AG04450 (cell line): ENCODE measurements at regions not wholly inside any gene's neighbourhood (a gene's known extent, or its start where the extent isn't known, plus 50 kb on each side); places are given as distances from the start of the nearest gene placed in this dataset.

Source experiments
- CTCF ChIA-PET: fragments of 300-600, 350-600 bp; formaldehyde crosslinking; extraction: SDS; loops from one replicate; lab custom pipeline; 2022; ENCODE audit warnings: antibody characterized with exemption, inconsistent platforms; lab: Charles Lee
- POLR2A ChIA-PET: fragments of 350-600 bp; formaldehyde crosslinking; extraction: SDS; loops from one replicate; lab custom pipeline; 2021; ENCODE audit warnings: antibody characterized with exemption, inconsistent platforms; lab: Yijun Ruan, JAX
- DNase-seq: peaks from one replicate; pipeline ENCODE4 v3.0.0-alpha.2; 2011; ENCODE audit warnings: low read depth, low spot score
- H3K27ac ChIP-seq: one replicate; pipeline ENCODE4 v1.5.1; 2012; ENCODE audit warnings: low read depth, low read length, control low read depth
- H3K27me3 ChIP-seq: one replicate; pipeline ENCODE4 v1.6.0; 2012; ENCODE audit warnings: low read length; ENCODE audit not compliant: control insufficient read depth, insufficient read depth
- H3K4me3 ChIP-seq: 2 replicates; pipeline ENCODE4 v1.5.1; 2011; ENCODE audit warnings: mild to moderate bottlenecking, low read depth, low read length, control low read depth
- H3K9me3 ChIP-seq: 2 replicates; pipeline ENCODE4 v1.5.1; 2012; ENCODE audit warnings: low read length; ENCODE audit not compliant: control insufficient read depth, insufficient read depth
- TF ChIP-seq, protein P1 (sequence below): IDR thresholded peaks from 2 replicates; pipeline ENCODE4 v1.5.1; 2011; ENCODE audit warnings: low read depth, low read length, control low read depth, inconsistent platforms

DNA sequence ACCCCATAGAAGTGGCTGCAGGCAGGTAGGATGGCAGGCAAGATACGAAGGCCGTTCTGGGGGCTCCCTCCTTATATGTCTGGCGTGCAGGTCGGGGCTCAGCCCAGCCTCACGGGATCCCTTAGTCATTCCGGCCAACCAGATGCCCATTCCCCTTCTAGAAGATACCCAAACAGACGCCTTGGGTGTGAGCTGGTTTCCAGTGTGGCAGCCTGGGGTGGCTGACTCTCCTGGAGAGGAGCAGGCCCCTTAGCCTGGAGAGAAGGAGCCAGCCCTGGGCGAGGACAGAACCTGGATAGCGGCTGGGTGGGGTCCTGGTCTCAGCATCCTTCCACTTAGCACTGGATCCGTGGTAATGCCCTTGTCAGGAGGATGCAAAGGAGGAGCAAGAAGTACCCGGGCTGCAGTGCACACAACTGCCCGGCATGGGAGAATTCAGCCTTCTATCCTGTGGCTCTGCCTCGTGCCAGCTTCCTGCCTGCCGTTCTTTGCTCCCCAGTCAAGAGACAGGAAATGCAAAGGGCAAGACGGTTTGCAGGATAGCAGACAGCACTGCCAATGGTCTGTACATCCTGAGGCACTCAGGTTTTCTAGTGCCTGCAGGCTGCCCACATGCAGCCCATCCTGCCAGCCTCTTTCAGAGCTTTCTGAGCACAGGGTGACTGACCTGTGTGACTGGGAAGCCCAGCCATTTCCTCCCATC lies 56.7 kb upstream of the WASF3 start:
- TF ChIP-seq, protein P1, sequence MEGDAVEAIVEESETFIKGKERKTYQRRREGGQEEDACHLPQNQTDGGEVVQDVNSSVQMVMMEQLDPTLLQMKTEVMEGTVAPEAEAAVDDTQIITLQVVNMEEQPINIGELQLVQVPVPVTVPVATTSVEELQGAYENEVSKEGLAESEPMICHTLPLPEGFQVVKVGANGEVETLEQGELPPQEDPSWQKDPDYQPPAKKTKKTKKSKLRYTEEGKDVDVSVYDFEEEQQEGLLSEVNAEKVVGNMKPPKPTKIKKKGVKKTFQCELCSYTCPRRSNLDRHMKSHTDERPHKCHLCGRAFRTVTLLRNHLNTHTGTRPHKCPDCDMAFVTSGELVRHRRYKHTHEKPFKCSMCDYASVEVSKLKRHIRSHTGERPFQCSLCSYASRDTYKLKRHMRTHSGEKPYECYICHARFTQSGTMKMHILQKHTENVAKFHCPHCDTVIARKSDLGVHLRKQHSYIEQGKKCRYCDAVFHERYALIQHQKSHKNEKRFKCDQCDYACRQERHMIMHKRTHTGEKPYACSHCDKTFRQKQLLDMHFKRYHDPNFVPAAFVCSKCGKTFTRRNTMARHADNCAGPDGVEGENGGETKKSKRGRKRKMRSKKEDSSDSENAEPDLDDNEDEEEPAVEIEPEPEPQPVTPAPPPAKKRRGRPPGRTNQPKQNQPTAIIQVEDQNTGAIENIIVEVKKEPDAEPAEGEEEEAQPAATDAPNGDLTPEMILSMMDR = no peak
- no peak for DNase-seq
- no peaks in the 10 kb centered on the region; the same call in 1 of the 2 replicates for H3K9me3 ChIP-seq
- no peak overlapping the region for H3K27ac ChIP-seq
- ChIA-PET POLR2A (no interaction called here), CTCF (interaction anchor here (1.1 to 3.2 kb wide), 2 partner anchors 18 to 316 kb away, joined by 3 to 26 read pairs; no protein-coding TSS in a partner anchor)
- no peak overlapping the region for H3K4me3 ChIP-seq
- H3K27me3 ChIP-seq = peaks cover 2% of the 10 kb centered on the region

DNA sequence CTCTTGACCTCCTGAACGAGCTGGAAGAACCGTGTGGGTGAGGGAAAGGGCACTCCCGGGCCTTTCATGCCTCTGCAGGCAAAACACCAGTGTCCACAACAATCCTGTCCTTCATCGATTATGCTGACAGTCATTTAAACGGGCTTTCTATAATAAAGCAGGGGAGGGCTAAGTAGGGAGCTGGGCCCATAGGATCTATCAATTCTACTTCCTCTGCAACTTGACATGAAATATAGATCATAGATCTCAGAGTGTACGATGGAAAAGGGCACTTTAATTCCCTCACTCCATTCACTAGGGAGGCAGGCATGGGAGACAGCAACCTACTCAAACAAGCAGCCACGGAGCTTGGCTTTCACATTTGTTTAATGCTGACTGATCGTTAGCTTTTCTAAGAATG lies 55.8 kb upstream of the WASF3 start:
- no peak overlapping the region for H3K4me3 ChIP-seq
- H3K9me3 ChIP-seq = no peaks in the 10 kb centered on the region; the same call in none of the 2 replicates
- no peak for DNase-seq
- H3K27ac ChIP-seq = no peak overlapping the region
- ChIA-PET CTCF (interaction anchor here (0.7 to 3.2 kb wide), 6 partner anchors 19 to 317 kb away, joined by 3 to 26 read pairs (median 3); no protein-coding TSS in a partner anchor), POLR2A (no interaction called here)
- no peaks in the 10 kb centered on the region for H3K27me3 ChIP-seq
- TF ChIP-seq, protein P1 = no peak

DNA sequence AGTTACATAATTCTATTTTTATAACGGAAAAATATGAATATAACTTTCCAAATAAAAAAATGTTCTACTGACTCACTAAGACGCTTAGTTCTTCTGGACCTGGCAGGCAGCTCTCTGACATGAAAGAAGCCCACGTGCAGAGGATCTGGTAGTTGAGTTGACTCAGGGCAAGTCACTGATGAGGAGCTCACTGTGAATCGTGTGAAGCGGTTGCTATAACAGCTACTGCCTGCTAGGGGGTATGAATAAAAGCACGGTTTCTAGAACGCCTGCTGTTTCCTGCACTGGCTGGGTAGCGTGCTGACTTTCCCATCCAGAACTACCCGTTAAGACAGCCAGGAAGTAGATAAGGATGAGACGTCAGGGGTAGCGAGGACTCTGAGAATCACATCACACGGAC lies 54.7 kb upstream of the WASF3 start:
- H3K9me3 ChIP-seq = no peaks in the 10 kb centered on the region; the same call in none of the 2 replicates
- TF ChIP-seq, protein P1 = peak; percentile 44
- H3K27ac ChIP-seq = no peak overlapping the region
- CTCF ChIA-PET = interaction anchor here (0.7 to 3.2 kb wide), 5 partner anchors 15 to 318 kb away, joined by 3 to 26 read pairs (median 4); no protein-coding TSS in a partner anchor
- no peaks in the 10 kb centered on the region for H3K27me3 ChIP-seq
- H3K4me3 ChIP-seq = no peak overlapping the region
- DNase-seq = peak; percentile 24
- POLR2A ChIA-PET = interaction anchor here (0.6 to 0.7 kb wide), 2 partner anchors 212 to 316 kb away, joined by 4 to 8 read pairs; no protein-coding TSS in a partner anchor

DNA sequence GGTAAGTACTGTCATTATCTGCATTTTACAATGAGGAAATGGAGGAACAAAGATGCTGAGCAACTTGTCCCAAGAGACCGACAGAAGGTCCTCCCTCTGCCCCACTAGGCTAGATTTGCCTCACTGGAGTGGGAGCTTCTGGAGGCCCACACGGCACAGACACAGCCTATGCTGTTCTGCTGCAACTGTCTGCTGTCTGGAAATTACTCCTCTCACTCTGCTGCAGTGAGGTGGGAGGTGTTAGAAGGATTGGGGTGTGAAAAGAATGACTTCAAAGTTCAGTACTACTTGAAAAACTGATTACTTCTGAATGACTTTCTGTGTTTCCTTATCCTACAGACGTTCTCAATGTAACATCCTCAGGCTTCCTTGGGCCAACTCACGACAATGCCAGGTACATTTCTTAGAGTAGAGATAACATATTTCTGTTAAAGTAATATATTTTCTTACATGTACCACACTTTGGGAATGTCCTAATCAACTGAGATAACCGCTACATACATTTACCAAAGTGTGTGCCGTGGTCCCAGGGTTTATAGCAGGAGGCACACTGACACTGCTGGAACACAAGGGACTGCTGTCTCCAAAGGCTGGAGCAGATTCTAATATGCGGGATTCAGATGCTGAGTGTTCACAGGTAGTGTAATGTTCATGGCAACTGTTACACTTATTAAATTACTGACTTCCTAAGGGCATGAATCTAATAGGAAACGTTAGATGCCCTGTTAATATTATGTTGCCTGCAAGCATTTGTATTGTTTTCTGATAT lies 53.5 kb upstream of the WASF3 start:
- Histone ChIP-seq H3K27ac (no peak overlapping the region), H3K27me3 (no peaks in the 10 kb centered on the region), H3K4me3 (no peak overlapping the region), H3K9me3 (no peaks in the 10 kb centered on the region; the same call in none of the 2 replicates)
- TF ChIP-seq, protein P1 = no peak
- CTCF ChIA-PET = interaction anchor here (0.6 to 3.0 kb wide), 4 partner anchors 8 to 318 kb away, joined by 3 to 16 read pairs (median 3); no protein-coding TSS in a partner anchor
- DNase-seq = no peak
- POLR2A ChIA-PET = no interaction called here
